DOHH2 (cell line): ENCODE measurements at regions not wholly inside any gene's neighbourhood (a gene's known extent, or its start where the extent isn't known, plus 50 kb on each side); places are given as distances from the start of the nearest gene placed in this dataset.
"Not testable (repeated sequence)": the region's sequence is repeated elsewhere in the genome, so short reads cannot be mapped to it uniquely, and the experiment has no call there.

ENCODE experiments used
- EZH2phosphoT487 ChIP-seq: fragments of 200-600 bp; sonication (generic); IDR thresholded peaks from 2 replicates; pipeline ENCODE4 v1.6.1; 2017; ENCODE audit warnings: borderline replicate concordance, mild to moderate bottlenecking, antibody characterized with exemption, low read length, moderate library complexity, mixed read lengths
- TF ChIP-seq, protein P1 (sequence below): fragments of 200-600 bp; sonication (generic); IDR thresholded peaks from one replicate; pipeline ENCODE4 v1.5.1; 2014; ENCODE audit warnings: antibody characterized with exemption, mild to moderate bottlenecking, low read depth, low read length; ENCODE audit not compliant: poor library complexity, severe bottlenecking

DNA sequence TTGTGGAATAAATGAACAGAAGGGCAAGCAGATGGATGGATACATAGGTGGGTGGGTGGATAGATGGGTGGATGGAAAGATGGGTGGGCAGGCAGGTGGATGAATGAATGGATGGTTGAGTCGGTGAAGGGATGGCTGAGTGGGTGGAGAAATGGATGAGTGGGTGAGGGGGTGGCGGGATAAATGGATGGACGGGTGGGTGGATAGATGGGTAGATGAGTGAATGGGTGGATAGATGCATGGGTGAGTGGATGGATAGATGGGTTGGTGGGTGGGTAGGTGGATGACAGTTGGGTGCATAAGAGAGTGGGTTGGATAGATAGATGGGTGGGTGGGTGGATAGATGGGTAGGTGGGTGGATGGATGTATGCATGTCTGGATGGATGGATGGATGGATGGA lies 76.0 kb downstream of the ART5 start:
- TF ChIP-seq, protein P1, sequence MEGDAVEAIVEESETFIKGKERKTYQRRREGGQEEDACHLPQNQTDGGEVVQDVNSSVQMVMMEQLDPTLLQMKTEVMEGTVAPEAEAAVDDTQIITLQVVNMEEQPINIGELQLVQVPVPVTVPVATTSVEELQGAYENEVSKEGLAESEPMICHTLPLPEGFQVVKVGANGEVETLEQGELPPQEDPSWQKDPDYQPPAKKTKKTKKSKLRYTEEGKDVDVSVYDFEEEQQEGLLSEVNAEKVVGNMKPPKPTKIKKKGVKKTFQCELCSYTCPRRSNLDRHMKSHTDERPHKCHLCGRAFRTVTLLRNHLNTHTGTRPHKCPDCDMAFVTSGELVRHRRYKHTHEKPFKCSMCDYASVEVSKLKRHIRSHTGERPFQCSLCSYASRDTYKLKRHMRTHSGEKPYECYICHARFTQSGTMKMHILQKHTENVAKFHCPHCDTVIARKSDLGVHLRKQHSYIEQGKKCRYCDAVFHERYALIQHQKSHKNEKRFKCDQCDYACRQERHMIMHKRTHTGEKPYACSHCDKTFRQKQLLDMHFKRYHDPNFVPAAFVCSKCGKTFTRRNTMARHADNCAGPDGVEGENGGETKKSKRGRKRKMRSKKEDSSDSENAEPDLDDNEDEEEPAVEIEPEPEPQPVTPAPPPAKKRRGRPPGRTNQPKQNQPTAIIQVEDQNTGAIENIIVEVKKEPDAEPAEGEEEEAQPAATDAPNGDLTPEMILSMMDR, result not testable (repeated sequence)
- not testable (repeated sequence) for TF ChIP-seq EZH2phosphoT487
